ENCODE measurements at regions not wholly inside any gene's neighbourhood (a gene's known extent, or its start where the extent isn't known, plus 50 kb on each side); places are given as distances from the start of the nearest gene placed in this dataset.

DNA sequence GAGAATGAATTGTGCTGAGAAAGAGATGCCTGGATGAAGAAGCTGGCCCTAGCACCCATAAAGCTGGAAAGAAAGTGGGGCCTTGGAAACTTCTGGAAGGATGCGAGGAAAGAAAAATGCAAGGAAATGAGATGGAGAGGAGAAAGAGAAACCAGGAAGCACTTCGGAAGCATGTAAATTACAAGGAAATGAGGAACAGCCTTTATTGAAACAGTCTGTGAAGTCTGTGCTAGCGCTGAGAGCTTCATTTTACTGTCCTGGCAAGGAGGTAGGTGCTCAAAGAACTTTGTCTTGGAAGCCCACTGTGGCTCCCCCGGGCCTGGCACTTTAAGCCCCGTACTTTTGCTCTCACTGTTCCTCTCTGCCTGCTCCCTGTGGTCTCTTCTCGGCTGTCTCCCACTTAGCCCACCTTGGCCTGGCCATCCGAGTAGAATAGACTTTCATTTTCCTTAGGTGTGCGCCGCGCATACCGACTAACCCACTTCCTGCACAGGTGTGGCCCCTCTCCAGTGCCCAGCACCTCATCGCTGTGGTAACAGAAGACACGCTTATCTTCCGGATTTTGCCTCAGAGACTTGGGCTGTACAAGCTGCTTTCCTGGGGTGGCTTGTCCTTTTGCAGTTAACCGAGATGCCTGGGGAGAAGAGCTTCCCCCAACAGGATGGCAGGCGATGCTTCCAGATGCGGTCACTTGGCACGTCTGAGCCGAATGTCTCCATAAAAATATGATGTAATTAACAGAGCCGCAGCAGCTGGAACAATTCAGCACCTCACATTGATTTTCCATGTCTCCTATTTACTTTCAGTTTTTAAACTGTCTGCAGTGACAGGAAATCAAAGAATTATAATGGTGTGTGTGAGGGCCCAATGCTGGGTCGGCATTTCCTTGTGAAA, 199.6 kb downstream of the HRH4 start:
- H3K4me1 Mint-ChIP-seq: peaks cover 11% of the 10 kb centered on the region
- H3K27ac Mint-ChIP-seq (ENCODE audit: unreplicated experiment): no peak overlapping the region
- H3K9me3 Mint-ChIP-seq: peaks cover 3% of the 10 kb centered on the region
- no peak overlapping the region for H3K4me3 Mint-ChIP-seq
- H3K36me3 Mint-ChIP-seq (ENCODE audit: low read depth): no peaks in the 10 kb centered on the region
- no peak for TF ChIP-seq CTCF (conservative IDR thresholded peaks at IDR 0.05)
- peaks cover 4% of the 10 kb centered on the region for H3K27me3 Mint-ChIP-seq (ENCODE audit: low read depth)
- no peak for DNase-seq (ENCODE audit: low read depth, low spot score)

GRCh38 chr18:24660956-24661355, 200.5 kb downstream of the HRH4 start:
- Mint-ChIP-seq H3K4me3 (no peak overlapping the region), H3K9me3 (peaks cover 5% of the 10 kb centered on the region), H3K27ac (ENCODE audit: unreplicated experiment) (no peak overlapping the region), H3K36me3 (ENCODE audit: low read depth) (no peaks in the 10 kb centered on the region), H3K27me3 (ENCODE audit: low read depth) (peaks cover 4% of the 10 kb centered on the region), H3K4me1 (peaks cover 11% of the 10 kb centered on the region)
- DNase-seq (ENCODE audit: low read depth, low spot score): no peak
- no peak for TF ChIP-seq CTCF (conservative IDR thresholded peaks at IDR 0.05)

DNA sequence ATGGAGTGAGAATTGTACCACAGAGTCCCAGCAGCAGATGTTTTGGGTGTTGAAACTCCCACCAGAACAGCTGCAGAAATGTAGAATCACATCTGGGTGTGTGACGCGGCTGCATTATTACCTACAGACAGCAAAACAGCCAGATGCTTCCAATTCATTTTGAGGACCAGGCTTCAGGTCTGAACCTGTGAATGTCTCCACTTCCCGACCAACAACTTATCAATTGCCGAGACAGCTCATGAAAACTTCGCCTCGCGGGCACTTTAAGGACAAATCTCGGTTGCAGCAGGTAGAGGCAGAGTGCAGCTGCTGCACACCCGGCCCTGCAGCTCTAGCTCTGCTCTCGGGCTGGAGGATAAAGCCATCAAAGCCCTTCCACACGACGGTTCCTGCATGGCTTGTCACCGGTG, 202.0 kb downstream of the HRH4 start:
- H3K4me3 Mint-ChIP-seq: no peak overlapping the region
- peaks cover 6% of the 10 kb centered on the region for H3K9me3 Mint-ChIP-seq
- H3K27ac Mint-ChIP-seq (ENCODE audit: unreplicated experiment): no peak overlapping the region
- peaks cover 4% of the 10 kb centered on the region for H3K27me3 Mint-ChIP-seq (ENCODE audit: low read depth)
- no peak for DNase-seq (ENCODE audit: low read depth, low spot score)
- no peak for TF ChIP-seq CTCF (conservative IDR thresholded peaks at IDR 0.05)
- H3K4me1 Mint-ChIP-seq: peaks cover 4% of the 10 kb centered on the region
- H3K36me3 Mint-ChIP-seq (ENCODE audit: low read depth): no peaks in the 10 kb centered on the region

DNA sequence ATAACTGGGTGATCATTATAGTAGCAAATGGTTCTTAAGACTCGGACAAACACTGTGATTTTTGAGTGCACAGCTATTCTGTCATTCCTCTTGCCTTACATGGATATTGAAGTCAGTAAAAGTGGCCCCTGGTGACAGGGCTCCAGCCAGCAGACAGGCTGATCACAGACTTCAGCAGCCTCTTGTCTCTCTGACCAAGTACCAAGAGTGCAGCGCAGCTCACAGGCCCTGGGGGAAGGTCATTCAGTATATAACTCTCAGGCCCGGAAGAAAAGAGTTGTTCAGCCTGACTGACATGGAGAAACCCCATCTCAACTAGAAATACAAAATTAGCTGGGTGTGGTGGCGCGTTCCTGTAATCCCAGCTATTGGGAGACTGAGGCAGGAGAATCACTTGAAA, 202.6 kb downstream of the HRH4 start:
- no peak for DNase-seq (ENCODE audit: low read depth, low spot score)
- H3K27ac Mint-ChIP-seq (ENCODE audit: unreplicated experiment): no peak overlapping the region
- no peaks in the 10 kb centered on the region for H3K4me1 Mint-ChIP-seq
- peaks cover 6% of the 10 kb centered on the region for H3K9me3 Mint-ChIP-seq
- no peak overlapping the region for H3K4me3 Mint-ChIP-seq
- no peaks in the 10 kb centered on the region for H3K36me3 Mint-ChIP-seq (ENCODE audit: low read depth)
- H3K27me3 Mint-ChIP-seq (ENCODE audit: low read depth): peaks cover 4% of the 10 kb centered on the region
- no peak for TF ChIP-seq CTCF (conservative IDR thresholded peaks at IDR 0.05)

DNA sequence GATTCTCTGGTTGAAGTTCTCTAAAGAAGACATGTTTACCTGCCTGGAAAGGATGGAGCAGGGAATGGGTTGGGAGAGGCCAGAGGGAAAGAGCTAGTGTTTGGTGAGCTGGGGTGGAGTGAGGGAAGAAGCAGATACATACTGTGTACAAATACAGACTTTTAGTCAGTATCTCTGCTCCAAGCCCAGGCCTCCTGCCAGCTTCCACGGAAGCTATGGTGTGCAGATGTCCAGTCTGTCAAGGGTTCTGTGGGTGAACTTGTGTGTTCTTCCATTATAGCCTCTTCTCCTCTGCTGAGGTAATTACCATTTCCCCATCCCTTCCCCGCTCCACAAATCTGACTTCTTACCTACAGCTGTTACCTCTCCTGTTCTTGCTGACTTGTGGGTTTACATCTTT, 208.6 kb downstream of the HRH4 start:
- Mint-ChIP-seq H3K4me1 (no peaks in the 10 kb centered on the region), H3K27me3 (ENCODE audit: low read depth) (peaks cover 4% of the 10 kb centered on the region), H3K27ac (ENCODE audit: unreplicated experiment) (no peak overlapping the region), H3K4me3 (no peak overlapping the region), H3K9me3 (peaks cover 6% of the 10 kb centered on the region), H3K36me3 (ENCODE audit: low read depth) (no peaks in the 10 kb centered on the region)
- DNase-seq (ENCODE audit: low read depth, low spot score): no peak
- TF ChIP-seq CTCF (conservative IDR thresholded peaks at IDR 0.05): no peak

All from neural crest cell (in vitro differentiated cells).